ENCODE measurements at regions not wholly inside any gene's neighbourhood (a gene's known extent, or its start where the extent isn't known, plus 50 kb on each side); places are given as distances from the start of the nearest gene placed in this dataset.

DNA sequence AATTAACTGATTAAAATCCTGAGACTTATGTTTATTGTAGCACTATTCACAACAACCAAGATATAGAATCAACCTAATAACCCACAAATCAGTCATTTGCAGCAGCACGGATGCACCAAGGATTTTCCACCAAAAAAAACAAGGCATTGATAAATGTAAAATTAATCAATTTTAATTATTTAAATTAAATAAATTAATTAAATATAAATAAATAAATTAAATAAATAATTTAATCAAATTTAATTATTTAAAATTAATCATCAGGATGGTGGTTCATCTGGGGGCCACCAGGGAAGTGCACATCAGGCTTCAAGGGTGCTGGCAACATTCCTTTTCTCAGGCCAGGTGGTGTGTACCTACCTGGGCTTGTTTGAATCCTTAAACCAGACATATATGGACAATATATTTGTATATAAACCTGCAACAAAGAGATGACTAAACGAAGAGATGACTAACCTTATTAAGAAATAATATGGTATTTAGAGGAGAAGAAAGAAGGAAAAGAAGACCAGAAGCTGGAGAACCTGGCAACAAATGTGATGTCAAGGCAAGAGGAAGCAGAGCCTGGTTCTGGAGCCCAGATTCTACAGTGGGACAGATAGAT, 89.2 kb downstream of the CD164 start:
- H3K36me3 ChIP-seq (ENCODE audit: control insufficient read depth, insufficient read depth, low read length, severe bottlenecking), result no peaks in the 10 kb centered on the region
- peaks cover 4% of the 10 kb centered on the region for H3K4me1 ChIP-seq (ENCODE audit: control insufficient read depth, insufficient read depth, low read length)
- H3K4me3 ChIP-seq (ENCODE audit: low read length), result no peak overlapping the region
- H3K9ac ChIP-seq (ENCODE audit: low read length), result no peak overlapping the region
- DNase-seq (ENCODE audit: low read depth), result no peak
- H3K9me3 ChIP-seq (ENCODE audit: control insufficient read depth, low read length), result no peaks in the 10 kb centered on the region
- H3K27me3 ChIP-seq (replicated peaks; ENCODE audit: control insufficient read depth, insufficient read depth, low read length), result peaks cover 6% of the 10 kb centered on the region

DNA sequence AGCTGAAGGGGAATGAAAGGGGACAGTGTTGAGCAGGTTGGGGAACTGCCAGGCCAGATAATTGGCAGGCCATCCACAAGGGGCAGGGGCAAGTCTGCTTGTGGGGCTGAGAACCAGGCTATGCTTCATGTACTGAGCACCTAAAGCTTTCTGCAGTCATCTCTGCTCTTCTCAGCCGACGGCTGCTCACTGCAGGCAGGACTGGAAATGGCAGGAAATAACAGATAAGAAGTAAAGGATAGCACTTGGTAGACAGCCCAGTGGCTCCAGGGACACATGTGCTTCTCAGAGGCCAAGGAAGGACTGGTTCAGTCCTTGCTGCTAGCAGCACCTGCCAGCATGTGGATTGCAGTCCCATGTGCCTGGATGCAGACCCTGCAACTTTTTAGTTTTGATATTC, 89.8 kb downstream of the CD164 start:
- Histone ChIP-seq H3K9ac (ENCODE audit: low read length) (no peak overlapping the region), H3K36me3 (ENCODE audit: control insufficient read depth, insufficient read depth, low read length, severe bottlenecking) (no peaks in the 10 kb centered on the region), H3K4me1 (ENCODE audit: control insufficient read depth, insufficient read depth, low read length) (no peaks in the 10 kb centered on the region), H3K4me3 (ENCODE audit: low read length) (no peak overlapping the region), H3K27me3 (replicated peaks; ENCODE audit: control insufficient read depth, insufficient read depth, low read length) (peaks cover 6% of the 10 kb centered on the region), H3K9me3 (ENCODE audit: control insufficient read depth, low read length) (no peaks in the 10 kb centered on the region)
- DNase-seq (ENCODE audit: low read depth), result no peak

DNA sequence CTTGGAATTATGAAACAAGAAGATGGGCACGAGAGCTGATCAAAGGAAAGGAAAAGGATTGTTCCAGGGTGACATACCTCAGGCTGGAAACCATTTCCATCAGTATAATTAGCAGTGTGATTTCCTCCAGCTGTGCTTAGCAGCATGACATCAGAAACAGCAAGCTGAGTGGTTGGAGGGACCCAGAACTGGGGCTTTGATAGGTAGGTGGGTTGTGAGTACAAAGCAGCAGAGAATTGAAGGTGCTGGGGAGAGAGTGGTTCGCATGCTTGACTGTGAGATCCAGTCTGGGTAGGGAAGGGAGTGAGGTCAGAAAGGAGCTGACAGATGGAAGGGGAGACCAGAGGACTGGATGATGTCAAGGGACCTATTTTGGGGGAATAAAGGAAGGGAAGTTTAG, 90.4 kb downstream of the CD164 start:
- Histone ChIP-seq H3K36me3 (ENCODE audit: control insufficient read depth, insufficient read depth, low read length, severe bottlenecking) (no peaks in the 10 kb centered on the region), H3K9ac (ENCODE audit: low read length) (no peak overlapping the region), H3K4me3 (ENCODE audit: low read length) (no peak overlapping the region), H3K9me3 (ENCODE audit: control insufficient read depth, low read length) (no peaks in the 10 kb centered on the region), H3K4me1 (ENCODE audit: control insufficient read depth, insufficient read depth, low read length) (no peaks in the 10 kb centered on the region), H3K27me3 (replicated peaks; ENCODE audit: control insufficient read depth, insufficient read depth, low read length) (peaks cover 6% of the 10 kb centered on the region)
- DNase-seq (ENCODE audit: low read depth), result no peak

DNA sequence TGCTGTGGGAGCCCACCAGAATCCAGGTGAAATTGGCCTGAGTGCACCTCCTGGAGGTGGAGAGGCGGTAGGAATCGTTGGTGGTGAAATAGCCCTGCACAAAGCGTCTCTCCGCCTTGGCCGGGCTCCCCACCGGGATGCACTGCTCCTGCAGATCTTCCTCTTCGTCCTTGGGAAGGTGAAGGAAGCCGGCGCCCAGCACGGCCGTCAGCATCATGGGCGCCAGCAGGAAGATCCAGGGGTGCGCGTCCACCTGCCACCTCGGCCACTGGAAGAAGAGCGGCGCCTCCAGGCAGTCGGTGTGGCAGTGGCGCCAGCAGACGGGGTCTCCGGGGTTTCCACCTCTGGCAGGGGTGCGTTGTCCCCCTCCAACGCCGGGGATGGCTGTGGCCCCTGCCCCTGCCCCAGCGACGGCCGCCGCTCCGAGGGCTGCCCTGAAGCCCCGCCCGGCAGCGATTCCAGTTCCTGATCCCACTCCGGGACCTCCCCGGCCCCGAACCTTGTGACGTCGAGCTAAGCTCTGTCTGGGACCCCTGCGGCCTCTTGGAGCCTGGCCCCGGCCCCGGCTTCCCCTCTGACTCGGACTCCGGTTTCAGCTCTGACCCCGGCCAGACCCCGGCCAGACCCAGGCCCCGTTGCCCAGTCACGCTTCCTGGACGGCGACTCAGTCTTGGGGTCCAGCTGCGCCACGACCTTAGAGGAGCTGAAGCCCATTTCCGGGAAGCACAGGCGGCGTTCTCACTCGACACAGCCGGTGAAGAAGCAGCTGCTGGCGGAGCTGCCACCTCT, 91.9 kb downstream of the CD164 start:
- Histone ChIP-seq H3K36me3 (ENCODE audit: control insufficient read depth, insufficient read depth, low read length, severe bottlenecking) (no peaks in the 10 kb centered on the region), H3K27me3 (replicated peaks; ENCODE audit: control insufficient read depth, insufficient read depth, low read length) (peaks cover 6% of the 10 kb centered on the region), H3K4me1 (ENCODE audit: control insufficient read depth, insufficient read depth, low read length) (no peaks in the 10 kb centered on the region), H3K9me3 (ENCODE audit: control insufficient read depth, low read length) (no peaks in the 10 kb centered on the region), H3K4me3 (ENCODE audit: low read length) (no peak overlapping the region), H3K9ac (ENCODE audit: low read length) (no peak overlapping the region)
- DNase-seq (ENCODE audit: low read depth), result no peak

DNA sequence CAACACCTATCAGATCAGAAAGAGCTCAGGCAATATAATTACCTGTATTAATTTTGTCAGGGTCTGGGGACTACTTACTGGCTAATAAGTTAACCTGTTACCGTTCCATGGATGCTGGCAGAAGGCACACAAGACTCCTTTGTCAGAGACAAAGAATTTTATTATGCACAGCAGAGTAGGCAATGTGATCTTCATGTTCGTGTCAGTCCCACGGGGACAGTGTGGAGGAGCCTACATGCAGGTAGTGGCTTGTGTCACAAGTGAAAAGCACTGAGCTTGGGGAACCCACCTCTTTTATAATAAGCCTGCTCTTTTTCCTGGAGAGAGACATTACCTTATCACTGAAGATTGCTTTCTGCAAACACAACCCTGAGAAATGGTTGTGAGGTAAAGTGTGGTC, 96.9 kb downstream of the CD164 start:
- Histone ChIP-seq H3K4me1 (ENCODE audit: control insufficient read depth, insufficient read depth, low read length) (no peaks in the 10 kb centered on the region), H3K9me3 (ENCODE audit: control insufficient read depth, low read length) (no peaks in the 10 kb centered on the region), H3K9ac (ENCODE audit: low read length) (no peak overlapping the region), H3K4me3 (ENCODE audit: low read length) (no peak overlapping the region), H3K27me3 (replicated peaks; ENCODE audit: control insufficient read depth, insufficient read depth, low read length) (peaks cover 6% of the 10 kb centered on the region), H3K36me3 (ENCODE audit: control insufficient read depth, insufficient read depth, low read length, severe bottlenecking) (no peaks in the 10 kb centered on the region)
- DNase-seq (ENCODE audit: low read depth), result no peak

DNA sequence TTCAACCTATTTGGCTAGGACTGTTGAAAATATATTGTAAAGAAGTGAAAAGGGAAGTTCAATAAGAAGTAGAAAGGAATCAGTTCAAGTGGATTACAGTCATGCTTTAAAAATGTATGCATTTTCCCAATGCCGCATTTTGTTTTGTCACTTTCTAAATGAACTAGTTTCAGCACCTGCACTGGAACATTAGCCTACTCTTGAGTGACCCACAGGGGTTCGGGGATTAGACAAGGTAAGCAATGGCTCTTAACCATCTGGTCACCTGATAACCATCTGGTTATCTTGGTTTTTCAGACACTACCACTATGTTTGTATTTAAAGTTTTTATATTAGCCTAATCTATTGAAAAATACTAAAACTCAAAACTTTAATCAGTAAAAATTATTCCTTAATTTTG, 97.6 kb downstream of the CD164 start:
- Histone ChIP-seq H3K4me3 (ENCODE audit: low read length) (no peak overlapping the region), H3K36me3 (ENCODE audit: control insufficient read depth, insufficient read depth, low read length, severe bottlenecking) (no peaks in the 10 kb centered on the region), H3K9me3 (ENCODE audit: control insufficient read depth, low read length) (peaks cover 4% of the 10 kb centered on the region), H3K27me3 (replicated peaks; ENCODE audit: control insufficient read depth, insufficient read depth, low read length) (peaks cover under 1% of the 10 kb centered on the region), H3K4me1 (ENCODE audit: control insufficient read depth, insufficient read depth, low read length) (no peaks in the 10 kb centered on the region), H3K9ac (ENCODE audit: low read length) (no peak overlapping the region)
- no peak for DNase-seq (ENCODE audit: low read depth)

DNA sequence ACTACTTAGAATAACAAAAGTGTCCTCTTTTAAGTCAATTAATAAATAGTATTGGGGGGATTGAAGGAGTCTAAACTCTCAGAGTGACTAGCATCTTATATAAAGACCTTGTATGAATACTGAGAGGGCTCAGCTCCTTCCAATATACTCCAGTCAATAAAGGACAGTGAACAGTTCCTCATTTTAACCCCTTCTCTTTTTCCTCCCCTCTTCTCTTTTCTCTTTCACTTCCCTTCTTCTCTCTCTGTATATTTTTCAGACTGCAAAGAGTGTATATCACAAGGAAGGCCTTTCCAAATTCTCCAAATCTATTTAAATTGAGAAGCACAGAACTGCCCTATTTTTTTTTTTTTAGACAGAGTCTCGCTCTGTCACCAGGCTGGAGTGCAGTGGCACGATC, 99.5 kb downstream of the CD164 start:
- Histone ChIP-seq H3K27me3 (replicated peaks; ENCODE audit: control insufficient read depth, insufficient read depth, low read length) (no peaks in the 10 kb centered on the region), H3K4me3 (ENCODE audit: low read length) (no peak overlapping the region), H3K4me1 (ENCODE audit: control insufficient read depth, insufficient read depth, low read length) (no peaks in the 10 kb centered on the region), H3K9ac (ENCODE audit: low read length) (no peak overlapping the region), H3K36me3 (ENCODE audit: control insufficient read depth, insufficient read depth, low read length, severe bottlenecking) (no peaks in the 10 kb centered on the region), H3K9me3 (ENCODE audit: control insufficient read depth, low read length) (peaks cover 4% of the 10 kb centered on the region)
- DNase-seq (ENCODE audit: low read depth), result no peak

DNA sequence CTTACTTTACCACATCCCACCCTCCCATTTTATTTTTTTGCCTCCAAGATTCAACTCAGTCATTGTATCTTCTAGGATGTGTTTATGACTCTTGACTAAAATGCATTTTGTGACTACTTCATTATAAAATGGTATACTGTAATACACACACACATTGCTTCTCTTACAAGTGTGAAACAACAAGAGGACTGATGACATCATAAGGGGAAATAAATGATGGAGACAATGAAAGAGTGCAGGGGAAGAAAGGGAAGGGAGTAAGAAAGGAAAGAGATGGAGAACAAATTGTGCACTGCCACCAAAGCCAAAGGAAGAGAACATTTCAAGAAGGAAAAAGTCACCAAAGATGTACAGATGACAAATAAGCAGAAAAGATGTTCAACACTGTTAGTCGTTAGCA, 102.6 kb downstream of the CD164 start:
- Histone ChIP-seq H3K27me3 (replicated peaks; ENCODE audit: control insufficient read depth, insufficient read depth, low read length) (no peaks in the 10 kb centered on the region), H3K4me3 (ENCODE audit: low read length) (no peak overlapping the region), H3K36me3 (ENCODE audit: control insufficient read depth, insufficient read depth, low read length, severe bottlenecking) (no peaks in the 10 kb centered on the region), H3K9ac (ENCODE audit: low read length) (no peak overlapping the region), H3K4me1 (ENCODE audit: control insufficient read depth, insufficient read depth, low read length) (no peaks in the 10 kb centered on the region), H3K9me3 (ENCODE audit: control insufficient read depth, low read length) (peaks cover 4% of the 10 kb centered on the region)
- no peak for DNase-seq (ENCODE audit: low read depth)

DNA sequence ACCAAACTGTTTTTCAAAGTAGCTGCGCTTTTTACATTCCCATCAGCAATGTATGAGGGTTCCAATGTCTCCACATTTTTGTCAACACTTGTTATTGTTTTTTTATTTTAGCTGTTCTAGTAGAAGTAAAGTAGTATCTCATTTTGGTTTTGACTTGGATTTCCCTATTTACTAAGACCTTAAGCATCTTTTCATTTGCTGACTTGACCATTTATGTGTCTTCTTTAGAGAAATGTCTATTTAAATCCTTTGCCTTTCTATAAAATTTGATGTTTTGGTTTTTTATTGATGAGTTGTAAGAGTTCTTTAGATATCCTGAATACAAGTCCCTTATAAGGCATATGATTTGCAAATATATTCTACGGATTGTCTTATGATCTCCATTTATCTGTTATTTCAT, 110.6 kb downstream of the CD164 start:
- H3K27me3 ChIP-seq (replicated peaks; ENCODE audit: control insufficient read depth, insufficient read depth, low read length), result no peaks in the 10 kb centered on the region
- H3K36me3 ChIP-seq (ENCODE audit: control insufficient read depth, insufficient read depth, low read length, severe bottlenecking), result no peaks in the 10 kb centered on the region
- H3K9me3 ChIP-seq (ENCODE audit: control insufficient read depth, low read length), result no peaks in the 10 kb centered on the region
- no peak overlapping the region for H3K9ac ChIP-seq (ENCODE audit: low read length)
- DNase-seq (ENCODE audit: low read depth), result no peak
- H3K4me3 ChIP-seq (ENCODE audit: low read length), result no peak overlapping the region
- H3K4me1 ChIP-seq (ENCODE audit: control insufficient read depth, insufficient read depth, low read length), result peaks cover 9% of the 10 kb centered on the region

DNA sequence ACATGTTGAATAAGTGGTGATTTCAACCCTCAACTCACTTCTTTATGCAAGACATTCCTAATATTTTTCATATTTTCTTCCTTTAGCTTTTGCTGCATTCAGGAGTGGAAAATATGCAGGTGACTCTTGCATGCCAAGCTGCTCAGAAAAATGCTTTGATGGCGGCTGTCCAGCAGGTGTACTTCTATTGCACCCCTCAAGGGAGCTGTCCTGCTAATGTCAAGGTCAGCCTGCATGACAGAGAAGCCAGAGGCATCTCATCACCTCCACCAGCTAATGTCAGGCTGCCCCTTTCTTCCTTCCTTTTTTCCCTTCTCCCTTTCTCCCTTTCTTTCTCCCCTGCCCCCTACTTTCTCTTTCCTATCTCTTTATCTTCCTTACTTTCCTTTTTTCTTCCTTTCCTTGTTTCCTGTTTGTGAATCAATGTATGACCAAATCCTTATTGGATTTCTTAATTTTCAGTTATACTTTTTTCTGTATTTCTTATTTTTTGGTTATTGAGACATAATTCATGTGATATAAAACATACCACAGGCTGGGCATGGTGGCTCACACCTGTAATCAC, 112.2 kb downstream of the CD164 start:
- H3K36me3 ChIP-seq (ENCODE audit: control insufficient read depth, insufficient read depth, low read length, severe bottlenecking), result no peaks in the 10 kb centered on the region
- no peaks in the 10 kb centered on the region for H3K27me3 ChIP-seq (replicated peaks; ENCODE audit: control insufficient read depth, insufficient read depth, low read length)
- no peaks in the 10 kb centered on the region for H3K9me3 ChIP-seq (ENCODE audit: control insufficient read depth, low read length)
- H3K4me1 ChIP-seq (ENCODE audit: control insufficient read depth, insufficient read depth, low read length), result peaks cover 9% of the 10 kb centered on the region
- H3K9ac ChIP-seq (ENCODE audit: low read length), result no peak overlapping the region
- H3K4me3 ChIP-seq (ENCODE audit: low read length), result no peak overlapping the region
- no peak for DNase-seq (ENCODE audit: low read depth)

DNA sequence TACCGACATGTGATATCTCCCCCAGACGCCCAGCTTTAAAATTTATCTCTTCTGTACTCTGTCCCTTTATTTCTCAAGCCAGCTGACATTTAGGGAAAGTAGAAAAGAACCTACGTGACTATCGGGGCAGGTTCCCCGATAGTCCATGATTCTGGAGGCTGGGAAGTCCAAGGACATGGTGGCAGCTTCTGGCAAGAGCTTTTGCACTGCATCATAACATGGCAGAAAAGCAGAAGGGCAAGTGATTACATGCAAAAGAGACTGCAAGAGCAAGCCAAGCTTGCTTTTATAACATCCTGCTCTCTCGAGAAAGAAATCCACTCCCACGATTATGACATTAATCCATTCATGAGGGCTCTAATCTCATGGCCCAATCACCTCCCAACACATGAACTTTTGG, 113.2 kb downstream of the CD164 start:
- H3K27me3 ChIP-seq (replicated peaks; ENCODE audit: control insufficient read depth, insufficient read depth, low read length), result no peaks in the 10 kb centered on the region
- H3K4me3 ChIP-seq (ENCODE audit: low read length), result no peak overlapping the region
- no peaks in the 10 kb centered on the region for H3K9me3 ChIP-seq (ENCODE audit: control insufficient read depth, low read length)
- no peak overlapping the region for H3K9ac ChIP-seq (ENCODE audit: low read length)
- no peaks in the 10 kb centered on the region for H3K36me3 ChIP-seq (ENCODE audit: control insufficient read depth, insufficient read depth, low read length, severe bottlenecking)
- no peak for DNase-seq (ENCODE audit: low read depth)
- H3K4me1 ChIP-seq (ENCODE audit: control insufficient read depth, insufficient read depth, low read length), result peaks cover 9% of the 10 kb centered on the region

All from adipocyte (in vitro differentiated cells).